ENCODE measurements at regions not wholly inside any gene's neighbourhood (a gene's known extent, or its start where the extent isn't known, plus 50 kb on each side); places are given as distances from the start of the nearest gene placed in this dataset.

DNA sequence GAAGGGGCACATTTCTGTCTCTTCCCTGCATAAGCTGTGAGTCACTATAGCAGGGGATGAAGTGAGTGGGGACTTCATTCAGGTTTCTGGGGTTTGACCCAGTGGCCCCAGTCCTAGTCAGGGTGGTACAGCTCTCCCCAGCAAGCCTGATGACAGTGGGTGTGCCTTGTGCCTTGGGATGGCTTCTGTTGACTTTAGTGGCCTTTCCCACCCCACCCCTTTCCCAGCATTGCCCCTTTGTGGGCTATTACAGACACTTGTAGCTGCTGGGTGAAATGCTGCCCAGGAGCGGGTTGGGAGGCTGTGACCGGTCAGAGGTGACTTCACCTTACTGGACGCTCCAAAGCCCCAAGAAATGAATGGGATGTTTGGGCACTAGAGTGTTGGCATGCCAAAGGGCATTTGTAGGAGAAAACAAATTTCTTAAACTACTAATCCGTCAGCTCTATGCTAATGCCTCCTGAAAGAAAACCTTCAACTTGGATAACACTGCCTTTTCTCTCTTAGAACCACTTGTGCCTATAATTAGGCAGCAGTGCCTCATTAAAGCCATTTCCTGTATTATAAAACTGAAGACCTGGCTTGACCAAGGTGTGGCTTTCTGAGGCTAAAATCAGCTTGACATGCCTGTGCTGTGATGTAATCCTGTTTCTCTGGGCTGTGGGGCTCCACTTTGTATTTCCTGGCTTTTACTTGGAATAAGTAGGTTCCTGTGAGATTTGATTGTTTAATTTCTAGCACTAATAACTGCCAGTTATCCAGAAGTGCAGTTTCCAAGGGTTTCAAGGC, 119.0 kb upstream of the SLC25A48 start:
- TF ChIP-seq POLR2A (IDR thresholded peaks at IDR 0.05) (no peak), CTCF (IDR thresholded peaks at IDR 0.05) (no peak)
